ENCODE measurements at regions not wholly inside any gene's neighbourhood (a gene's known extent, or its start where the extent isn't known, plus 50 kb on each side); places are given as distances from the start of the nearest gene placed in this dataset.

- Histone ChIP-seq H3K4me3 (no peak overlapping the region), H3K27me3 (no peaks in the 10 kb centered on the region), H3K27ac (peak overlapping the region; percentile 17), H3K36me3 (no peaks in the 10 kb centered on the region), H3K9me3 (no peaks in the 10 kb centered on the region), H3K4me1 (peaks cover 23% of the 10 kb centered on the region)
- WGBS, result 27% methylated on average over 5 of the region's 17 CpGs
- peak in 1 of 2 donors; percentile 79 for DNase-seq (ENCODE audit: low spot score in 2 of 2)
- TF ChIP-seq POLR2AphosphoS5 (IDR thresholded peaks at IDR 0.05) (peak in 1 of 3 donors; percentile 39), CTCF (IDR thresholded peaks at IDR 0.05) (no peak)
Observed at GRCh38 chr16:85491798-85492294, 121.3 kb upstream of the GSE1 start.

DNA sequence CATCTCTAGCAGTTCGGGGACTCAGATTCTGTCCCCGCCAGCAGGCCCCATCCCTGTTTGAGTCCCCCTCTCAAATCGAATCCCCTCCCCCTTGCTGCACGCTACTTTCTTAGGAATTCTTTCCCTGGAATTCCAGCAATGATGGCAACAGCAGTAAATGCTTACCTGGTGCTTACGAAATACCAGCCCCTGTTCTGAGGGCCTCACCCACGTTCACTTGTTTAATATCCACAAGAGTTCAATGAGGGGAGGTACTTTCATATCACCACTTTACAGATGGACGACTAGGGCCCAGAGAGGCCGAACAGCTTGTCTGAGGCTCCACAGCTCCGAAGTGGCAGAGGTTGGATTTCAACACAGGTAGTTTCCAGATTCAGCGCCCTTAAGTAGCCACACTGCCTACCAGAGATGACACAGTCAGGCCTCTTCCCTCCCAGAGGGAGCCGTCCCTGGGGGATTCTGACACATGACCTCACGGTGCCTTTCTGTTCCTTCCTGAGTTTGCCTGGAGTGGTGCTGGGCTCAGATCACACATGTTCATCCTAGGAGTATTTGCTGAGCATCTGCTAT lies 120.7 kb upstream of the GSE1 start:
- no peak overlapping the region for H3K4me3 ChIP-seq
- no peaks in the 10 kb centered on the region for H3K36me3 ChIP-seq
- H3K27me3 ChIP-seq, result no peaks in the 10 kb centered on the region
- WGBS, result 51% methylated on average over 12 of the region's 12 CpGs
- no peak for DNase-seq (ENCODE audit: low spot score in 2 of 2)
- peaks cover 23% of the 10 kb centered on the region for H3K4me1 ChIP-seq
- no peak for TF ChIP-seq CTCF (IDR thresholded peaks at IDR 0.05)
- TF ChIP-seq POLR2AphosphoS5 (IDR thresholded peaks at IDR 0.05), result no peak
- TF ChIP-seq EP300 (IDR thresholded peaks at IDR 0.05), result no peak
- TF ChIP-seq POLR2A (IDR thresholded peaks at IDR 0.05), result no peak
- no peaks in the 10 kb centered on the region for H3K9me3 ChIP-seq
- peak overlapping the region; percentile 17 for H3K27ac ChIP-seq

DNA sequence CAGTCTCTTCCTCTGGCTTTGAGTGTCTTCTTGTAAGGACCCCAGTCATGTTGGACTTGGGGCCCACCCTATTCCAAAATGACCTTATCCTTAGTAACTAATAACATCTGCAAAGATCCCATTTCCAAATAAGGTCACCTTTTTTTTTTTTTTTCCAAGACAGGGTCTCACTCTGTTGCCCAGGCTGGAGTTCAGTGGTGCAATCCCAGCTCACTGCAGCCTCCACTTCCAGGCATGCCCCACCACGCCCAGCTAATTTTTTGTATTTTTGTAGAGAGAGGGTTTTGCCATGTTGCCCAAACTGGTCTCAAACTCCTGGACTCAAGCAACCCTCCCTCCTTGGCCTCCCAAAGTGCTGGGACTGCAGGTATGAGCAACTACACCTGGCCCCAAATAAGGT lies 118.8 kb upstream of the GSE1 start:
- WGBS, result 100% methylated on average over 1 of the region's 1 CpG
- no peak for DNase-seq (ENCODE audit: low spot score in 2 of 2)
- no peak overlapping the region for H3K27ac ChIP-seq
- peaks cover 23% of the 10 kb centered on the region for H3K4me1 ChIP-seq
- no peaks in the 10 kb centered on the region for H3K36me3 ChIP-seq
- H3K27me3 ChIP-seq, result no peaks in the 10 kb centered on the region
- H3K4me3 ChIP-seq, result no peak overlapping the region
- no peaks in the 10 kb centered on the region for H3K9me3 ChIP-seq
- no peak for TF ChIP-seq EP300 (IDR thresholded peaks at IDR 0.05)
- TF ChIP-seq POLR2A (IDR thresholded peaks at IDR 0.05), result no peak
- TF ChIP-seq POLR2AphosphoS5 (IDR thresholded peaks at IDR 0.05), result no peak
- TF ChIP-seq CTCF (IDR thresholded peaks at IDR 0.05), result no peak

DNA sequence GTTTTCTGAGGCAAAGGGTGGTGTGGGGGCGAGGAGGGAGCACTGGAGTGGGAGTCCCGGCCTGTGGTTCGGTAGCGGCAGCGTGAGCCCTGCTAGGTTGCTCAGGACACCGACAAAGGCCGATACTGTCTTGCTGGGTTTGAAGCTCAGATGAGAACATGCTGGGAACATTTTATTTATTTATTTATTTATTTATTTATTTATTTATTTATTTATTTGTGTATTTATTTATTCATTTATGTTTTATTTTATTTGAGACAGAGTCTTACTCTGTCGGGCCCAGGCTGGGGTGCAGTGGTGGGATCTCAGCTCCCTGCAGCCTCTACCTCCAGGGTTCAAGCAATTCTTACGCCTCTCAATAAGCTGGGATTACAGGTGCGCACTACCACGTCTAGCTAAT lies 117.9 kb upstream of the GSE1 start:
- Histone ChIP-seq H3K27ac (no peak overlapping the region), H3K4me3 (no peak overlapping the region), H3K4me1 (peaks cover 23% of the 10 kb centered on the region), H3K27me3 (no peaks in the 10 kb centered on the region), H3K9me3 (no peaks in the 10 kb centered on the region), H3K36me3 (no peaks in the 10 kb centered on the region)
- TF ChIP-seq EP300 (IDR thresholded peaks at IDR 0.05) (no peak), POLR2AphosphoS5 (IDR thresholded peaks at IDR 0.05) (no peak), POLR2A (IDR thresholded peaks at IDR 0.05) (no peak), CTCF (IDR thresholded peaks at IDR 0.05) (no peak)
- no peak for DNase-seq (ENCODE audit: low spot score in 2 of 2)
- WGBS, result 95% methylated on average over 11 of the region's 11 CpGs

- 97% methylated on average over 37 of the region's 40 CpGs for WGBS
- no peak for TF ChIP-seq POLR2AphosphoS5 (IDR thresholded peaks at IDR 0.05)
- TF ChIP-seq CTCF (IDR thresholded peaks at IDR 0.05), result no peak
- no peak for TF ChIP-seq POLR2A (IDR thresholded peaks at IDR 0.05)
- no peak for TF ChIP-seq EP300 (IDR thresholded peaks at IDR 0.05)
Observed at GRCh38 chr16:85495823-85496538, 117.1 kb upstream of the GSE1 start.

More at GRCh38 chr16:85495823-85496538, 117.1 kb upstream of the GSE1 start:
- no peaks in the 10 kb centered on the region for H3K9me3 ChIP-seq
- no peaks in the 10 kb centered on the region for H3K27me3 ChIP-seq
- H3K36me3 ChIP-seq, result no peaks in the 10 kb centered on the region
- H3K4me1 ChIP-seq, result peaks cover 21% of the 10 kb centered on the region
- H3K4me3 ChIP-seq, result no peak overlapping the region
- H3K27ac ChIP-seq, result no peak overlapping the region
- no peak for DNase-seq (ENCODE audit: low spot score in 2 of 2)
